Skin of body (tissue), 1 donor: ENCODE measurements at regions not wholly inside any gene's neighbourhood (a gene's known extent, or its start where the extent isn't known, plus 50 kb on each side); places are given as distances from the start of the nearest gene placed in this dataset.

ENCODE experiments used
- DNase-seq: peaks from one replicate; lab custom pipeline; 2025; lab: John Stamatoyannopoulos, UW

- DNase-seq: no peak
Measured at GRCh38 chr10:42971251-42971599, 105.6 kb upstream of the RET start.

- DNase-seq: no peak
Measured at GRCh38 chr10:42972946-42973345, 103.9 kb upstream of the RET start.

GRCh38 chr10:42973411-42973810, 103.5 kb upstream of the RET start:
- DNase-seq: no peak

- DNase-seq: no peak
Measured at GRCh38 chr10:42973870-42974692, 102.8 kb upstream of the RET start.

- no peak for DNase-seq
Measured at GRCh38 chr10:42974693-42975002, 102.2 kb upstream of the RET start.

GRCh38 chr10:42975005-42975493, 101.8 kb upstream of the RET start:
- no peak for DNase-seq

- DNase-seq: no peak
Measured at GRCh38 chr10:42975558-42976340, 101.1 kb upstream of the RET start.

GRCh38 chr10:42976351-42977031, 100.4 kb upstream of the RET start:
- no peak for DNase-seq

GRCh38 chr10:42977032-42977416, 99.8 kb upstream of the RET start:
- no peak for DNase-seq

- DNase-seq: no peak
Measured at GRCh38 chr10:42979181-42979580, 97.7 kb upstream of the RET start.

GRCh38 chr10:42979721-42980467, 97.0 kb upstream of the RET start:
- DNase-seq: no peak

- DNase-seq: no peak
Measured at GRCh38 chr10:42980553-42981357, 96.1 kb upstream of the RET start.

- DNase-seq: no peak
Measured at GRCh38 chr10:42981358-42982236, 95.3 kb upstream of the RET start.

- no peak for DNase-seq
Measured at GRCh38 chr10:42982891-42983506, 93.9 kb upstream of the RET start.

GRCh38 chr10:42983591-42983990, 93.3 kb upstream of the RET start:
- no peak for DNase-seq

- DNase-seq: no peak
Measured at GRCh38 chr10:42984035-42984610, 92.7 kb upstream of the RET start.

GRCh38 chr10:42984761-42985325, 92.0 kb upstream of the RET start:
- DNase-seq: no peak

GRCh38 chr10:42985436-42986316, 91.2 kb upstream of the RET start:
- no peak for DNase-seq
